H9 (cell line): ENCODE measurements at regions not wholly inside any gene's neighbourhood (a gene's known extent, or its start where the extent isn't known, plus 50 kb on each side); places are given as distances from the start of the nearest gene placed in this dataset.

Experiments
- DNase-seq: peaks from one replicate; pipeline ENCODE4 v3.0.0-alpha.2; 2017
- H2AFZ ChIP-seq: one replicate; pipeline ENCODE4 v1.6.1; 2013; ENCODE audit warnings: mild to moderate bottlenecking, low read length, control low read depth, moderate library complexity
- H2AK5ac ChIP-seq: 2 replicates; pipeline ENCODE4 v1.6.1; 2013; ENCODE audit warnings: low read length, control low read depth, mixed read lengths; ENCODE audit not compliant: insufficient read length
- H2BK120ac ChIP-seq: one replicate; pipeline ENCODE4 v1.6.1; 2013; ENCODE audit warnings: low read depth, mild to moderate bottlenecking, low read length, control low read depth, inconsistent platforms; ENCODE audit not compliant: poor library complexity, severe bottlenecking
- H2BK12ac ChIP-seq: 2 replicates; pipeline ENCODE4 v1.6.1; 2013; ENCODE audit warnings: low read length, control low read depth, mixed read lengths, low read depth; ENCODE audit not compliant: insufficient read length
- H2BK15ac ChIP-seq: 2 replicates; pipeline ENCODE4 v1.6.1; 2013; ENCODE audit warnings: low read depth, low read length, control low read depth
- H2BK20ac ChIP-seq: one replicate; pipeline ENCODE4 v1.6.1; 2013; ENCODE audit warnings: low read depth, mild to moderate bottlenecking, low read length, control low read depth, inconsistent platforms; ENCODE audit not compliant: poor library complexity, severe bottlenecking
- H2BK5ac ChIP-seq: 2 replicates; pipeline ENCODE4 v1.6.1; 2013; ENCODE audit warnings: low read length, control low read depth, mixed read lengths; ENCODE audit not compliant: insufficient read length
- H3K14ac ChIP-seq: 2 replicates; pipeline ENCODE4 v1.6.1; 2013; ENCODE audit warnings: low read length, control low read depth; ENCODE audit not compliant: insufficient read depth
- H3K18ac ChIP-seq: 2 replicates; pipeline ENCODE4 v1.6.1; 2013; ENCODE audit warnings: low read depth, mild to moderate bottlenecking, mixed read lengths, low read length, control low read depth; ENCODE audit not compliant: insufficient read length
- H3K23ac ChIP-seq: 2 replicates; pipeline ENCODE4 v1.6.1; 2013; ENCODE audit warnings: low read length, control low read depth, mixed read lengths, low read depth; ENCODE audit not compliant: insufficient read length
- H3K23me2 ChIP-seq: 2 replicates; pipeline ENCODE4 v1.6.1; 2013; ENCODE audit warnings: low read depth, mild to moderate bottlenecking, mixed read lengths, low read length, control low read depth; ENCODE audit not compliant: insufficient read length, poor library complexity, severe bottlenecking
- H3K27ac ChIP-seq: 2 replicates; pipeline ENCODE4 v1.5.1; 2013; ENCODE audit warnings: low read length, control low read depth, mixed read lengths, low read depth; ENCODE audit not compliant: insufficient read length
- H3K27me3 ChIP-seq: 2 replicates; pipeline ENCODE4 v1.6.1; 2013; ENCODE audit warnings: low read length, control low read depth, inconsistent platforms; ENCODE audit not compliant: insufficient read depth
- H3K4ac ChIP-seq: 2 replicates; pipeline ENCODE4 v1.6.1; 2013; ENCODE audit warnings: low read depth, mild to moderate bottlenecking, control low read depth, inconsistent platforms, low read length, moderate library complexity
- H3K4me1 ChIP-seq: 2 replicates; pipeline ENCODE4 v1.6.1; 2013; ENCODE audit warnings: low read length, control low read depth, inconsistent platforms; ENCODE audit not compliant: insufficient read depth
- H3K4me2 ChIP-seq: 2 replicates; pipeline ENCODE4 v1.6.1; 2013; ENCODE audit warnings: low read length, control low read depth, mixed read lengths; ENCODE audit not compliant: insufficient read length, insufficient read depth
- H3K56ac ChIP-seq: 2 replicates; pipeline ENCODE4 v1.6.1; 2013; ENCODE audit warnings: low read depth, mild to moderate bottlenecking, mixed read lengths, low read length, control low read depth; ENCODE audit not compliant: insufficient read length
- H3K79me1 ChIP-seq: 2 replicates; pipeline ENCODE4 v1.6.1; 2013; ENCODE audit warnings: low read depth, mild to moderate bottlenecking, moderate library complexity, low read length, control low read depth, inconsistent platforms; ENCODE audit not compliant: insufficient read depth, poor library complexity, severe bottlenecking
- H3K79me2 ChIP-seq: 2 replicates; pipeline ENCODE4 v1.6.1; 2013; ENCODE audit warnings: low read length, control low read depth, inconsistent platforms; ENCODE audit not compliant: insufficient read depth
- H3K9ac ChIP-seq: 2 replicates; pipeline ENCODE4 v1.6.1; 2013; ENCODE audit warnings: low read length, control low read depth, mixed read lengths; ENCODE audit not compliant: insufficient read length; ENCODE audit errors: extremely low read depth
- H3K9me3 ChIP-seq: one replicate; pipeline ENCODE4 v1.6.1; 2013; ENCODE audit warnings: low read depth, low read length, inconsistent platforms; ENCODE audit not compliant: control insufficient read depth
- H3T11ph ChIP-seq: one replicate; pipeline ENCODE4 v1.6.1; 2013; ENCODE audit warnings: mild to moderate bottlenecking, low read length, control low read depth, inconsistent platforms
- H4K20me1 ChIP-seq: one replicate; pipeline ENCODE4 v1.6.1; 2013; ENCODE audit not compliant: control insufficient read depth, insufficient read length, insufficient read depth
- H4K5ac ChIP-seq: 2 replicates; pipeline ENCODE4 v1.6.1; 2013; ENCODE audit warnings: low read depth, mild to moderate bottlenecking, mixed read lengths, low read length, control low read depth; ENCODE audit not compliant: insufficient read length
- H4K8ac ChIP-seq: replicated peaks from 2 replicates; pipeline ENCODE4 v1.6.1; 2013; ENCODE audit warnings: low read length, control low read depth, mixed read lengths, low read depth; ENCODE audit not compliant: insufficient read length
- H4K91ac ChIP-seq: 2 replicates; pipeline ENCODE4 v1.6.1; 2013; ENCODE audit warnings: low read depth, mild to moderate bottlenecking, moderate library complexity, mixed read lengths, low read length, control low read depth; ENCODE audit not compliant: insufficient read length
- H3K27ac Mint-ChIP-seq, 3 experiments: 2 replicates in 2 of 3; 3 replicates in 1 of 3; pipeline ENCODE4 v1.8.0; 2020 to 2021; ENCODE audit warnings: mixed read lengths in 3 of 3, mild to moderate bottlenecking in 1 of 3, moderate library complexity in 1 of 3
- H3K27me3 Mint-ChIP-seq: 2 replicates; pipeline ENCODE4 v1.8.0; 2021; ENCODE audit warnings: low read depth, mild to moderate bottlenecking, moderate library complexity, mixed read lengths
- H3K36me3 Mint-ChIP-seq, 3 experiments: 2 replicates in 2 of 3; 3 replicates in 1 of 3; pipeline ENCODE4 v1.8.0; 2020 to 2021; ENCODE audit warnings: low read depth in 3 of 3, mixed read lengths in 3 of 3; ENCODE audit not compliant: insufficient read depth in 1 of 3
- H3K4me1 Mint-ChIP-seq, 2 experiments: 2 replicates each; pipeline ENCODE4 v1.8.0; 2020; ENCODE audit warnings: mixed read lengths in 2 of 2
- H3K4me3 Mint-ChIP-seq, 2 experiments: 2 replicates in 1 of 2; 3 replicates in 1 of 2; pipeline ENCODE4 v1.8.0; 2020 to 2021; ENCODE audit warnings: mild to moderate bottlenecking in 2 of 2, mixed read lengths in 2 of 2, moderate library complexity in 1 of 2
- H3K9me3 Mint-ChIP-seq, 2 experiments: 2 replicates in 1 of 2; 3 replicates in 1 of 2; pipeline ENCODE4 v1.8.0; 2020; ENCODE audit warnings: mild to moderate bottlenecking in 2 of 2, mixed read lengths in 2 of 2, moderate library complexity in 1 of 2
- CTCF ChIP-seq: fragments of 200-600 bp; sonication (generic); conservative IDR thresholded peaks from 3 replicates; pipeline ENCODE4 v1.8.0; 2021; ENCODE audit warnings: antibody characterized with exemption, mild to moderate bottlenecking
- WGBS: extraction: QIAGEN DNeasy Blood & Tissue Kit; methylation state at CpG from one replicate; pipeline ENCODE4 v1.1.7; 2013; ENCODE audit warnings: missing lambda C conversion rate, low lambda C conversion rate, mixed read lengths; ENCODE audit not compliant: insufficient read length; ENCODE audit errors: extremely low coverage; 5-methylcytosine and 5-hydroxymethylcytosine counted together

- no peak overlapping the region for H3K56ac ChIP-seq
- no peak overlapping the region for H4K91ac ChIP-seq
- no peak overlapping the region for H2BK15ac ChIP-seq
- no peak overlapping the region for H2BK20ac ChIP-seq
- H3K27me3 ChIP-seq: no peaks in the 10 kb centered on the region
- H2BK5ac ChIP-seq: no peak overlapping the region
- WGBS: no CpG with 5 or more reads among the region's 7 CpGs
- no peak overlapping the region for H3K9ac ChIP-seq
- H2BK120ac ChIP-seq: no peak overlapping the region
- H4K5ac ChIP-seq: no peak overlapping the region
- H4K8ac ChIP-seq: no peak overlapping the region
- no peak overlapping the region for H2AFZ ChIP-seq
- H3K27me3 Mint-ChIP-seq: peaks cover 8% of the 10 kb centered on the region; the same call in 1 of the 2 replicates
- H3K14ac ChIP-seq: no peak overlapping the region
- H3K23me2 ChIP-seq: no peaks in the 10 kb centered on the region
- no peak overlapping the region for H3K18ac ChIP-seq
- no peaks in the 10 kb centered on the region for H4K20me1 ChIP-seq
- H3K79me1 ChIP-seq: no peaks in the 10 kb centered on the region
- no peak overlapping the region for H3K4me2 ChIP-seq
- TF ChIP-seq CTCF: no peak
- H3T11ph ChIP-seq: no peak overlapping the region
- no peak overlapping the region for H3K27ac ChIP-seq
- H2AK5ac ChIP-seq: no peak overlapping the region
- H2BK12ac ChIP-seq: no peak overlapping the region
- H3K79me2 ChIP-seq: no peaks in the 10 kb centered on the region
- DNase-seq: no peak
- H3K23ac ChIP-seq: no peak overlapping the region
- no peak overlapping the region for H3K27ac Mint-ChIP-seq
- H3K4me3 Mint-ChIP-seq: no peak overlapping the region
- H3K36me3 Mint-ChIP-seq: no peaks in the 10 kb centered on the region
- no peaks in the 10 kb centered on the region for H3K4me1 ChIP-seq
- peaks cover 0 to 3% of the 10 kb centered on the region in 2 experiments; a peak in 2 of 4 replicates for H3K4me1 Mint-ChIP-seq
- no peaks in the 10 kb centered on the region for H3K9me3 ChIP-seq
- H3K9me3 Mint-ChIP-seq: peaks cover 2 to 5% of the 10 kb centered on the region in 2 experiments; a peak in 2 of 5 replicates
- no peak overlapping the region for H3K4ac ChIP-seq
Observed at GRCh38 chr7:156140447-156140846, 328.2 kb upstream of the SHH start.
